Colonic mucosa (tissue), 4 donors: ENCODE measurements at regions not wholly inside any gene's neighbourhood (a gene's known extent, or its start where the extent isn't known, plus 50 kb on each side); places are given as distances from the start of the nearest gene placed in this dataset.

Experiments
- DNase-seq: peaks from one replicate; pipeline ENCODE4 v3.0.0-alpha.2; 2020
- H3K27ac ChIP-seq: fragments of 200-600 bp; one replicate; pipeline ENCODE4 v1.8.0; 2021
- H3K27me3 ChIP-seq: fragments of 200-600 bp; one replicate; pipeline ENCODE4 v1.8.0; 2021
- H3K36me3 ChIP-seq: fragments of 200-600 bp; one replicate; pipeline ENCODE4 v1.8.0; 2021
- H3K4me1 ChIP-seq: fragments of 200-600 bp; one replicate; pipeline ENCODE4 v1.8.0; 2021; ENCODE audit warnings: mild to moderate bottlenecking
- H3K4me3 ChIP-seq: fragments of 200-600 bp; one replicate; pipeline ENCODE4 v1.8.0; 2021
- H3K9ac ChIP-seq, 2 donors: one replicate each; pipeline ENCODE4 v1.7.0; 2013; ENCODE audit warnings: control low read depth in 2 of 2, low read depth in 2 of 2, low read length in 2 of 2
- H3K9me3 ChIP-seq: fragments of 200-600 bp; one replicate; pipeline ENCODE4 v1.8.0; 2021
- intact Hi-C: fragments of 100-400 bp; cut with DNase I; formaldehyde crosslinking; loops from one replicate; pipeline ENCODE4 v1.14.1; 2022
- TF ChIP-seq, protein P1 (sequence below): fragments of 200-600 bp; IDR thresholded peaks from one replicate; pipeline ENCODE4 v1.8.0; 2022; ENCODE audit warnings: antibody characterized with exemption, mild to moderate bottlenecking
- donor health status: healthy.
- donor health status: DM: no; HTN: no; CAD: no.
- donor health status: DM: no; HTN: no; CAD: no.

- no peak overlapping the region for H3K9ac ChIP-seq
- no peaks in the 10 kb centered on the region for H3K27me3 ChIP-seq
- H3K36me3 ChIP-seq, result no peaks in the 10 kb centered on the region
- H3K4me1 ChIP-seq, result no peaks in the 10 kb centered on the region
- intact Hi-C loops, result loop anchor here (10.0 kb wide), 1 partner anchor 358 kb away; no protein-coding TSS in a partner anchor
- H3K9me3 ChIP-seq, result no peaks in the 10 kb centered on the region
- TF ChIP-seq, protein P1, sequence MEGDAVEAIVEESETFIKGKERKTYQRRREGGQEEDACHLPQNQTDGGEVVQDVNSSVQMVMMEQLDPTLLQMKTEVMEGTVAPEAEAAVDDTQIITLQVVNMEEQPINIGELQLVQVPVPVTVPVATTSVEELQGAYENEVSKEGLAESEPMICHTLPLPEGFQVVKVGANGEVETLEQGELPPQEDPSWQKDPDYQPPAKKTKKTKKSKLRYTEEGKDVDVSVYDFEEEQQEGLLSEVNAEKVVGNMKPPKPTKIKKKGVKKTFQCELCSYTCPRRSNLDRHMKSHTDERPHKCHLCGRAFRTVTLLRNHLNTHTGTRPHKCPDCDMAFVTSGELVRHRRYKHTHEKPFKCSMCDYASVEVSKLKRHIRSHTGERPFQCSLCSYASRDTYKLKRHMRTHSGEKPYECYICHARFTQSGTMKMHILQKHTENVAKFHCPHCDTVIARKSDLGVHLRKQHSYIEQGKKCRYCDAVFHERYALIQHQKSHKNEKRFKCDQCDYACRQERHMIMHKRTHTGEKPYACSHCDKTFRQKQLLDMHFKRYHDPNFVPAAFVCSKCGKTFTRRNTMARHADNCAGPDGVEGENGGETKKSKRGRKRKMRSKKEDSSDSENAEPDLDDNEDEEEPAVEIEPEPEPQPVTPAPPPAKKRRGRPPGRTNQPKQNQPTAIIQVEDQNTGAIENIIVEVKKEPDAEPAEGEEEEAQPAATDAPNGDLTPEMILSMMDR, result no peak
- no peak overlapping the region for H3K4me3 ChIP-seq
- DNase-seq, result no peak
- H3K27ac ChIP-seq, result no peak overlapping the region
Measured at GRCh38 chr5:152147286-152147685, 222.6 kb upstream of the GLRA1 start.

- intact Hi-C loops, result loop anchor here (10.0 kb wide), 1 partner anchor 358 kb away; no protein-coding TSS in a partner anchor
- TF ChIP-seq, protein P1, result no peak
Measured at GRCh38 chr5:152146566-152146965, 221.9 kb upstream of the GLRA1 start.

GRCh38 chr5:152144556-152144955 lies 219.9 kb upstream of the GLRA1 start:
- Histone ChIP-seq H3K4me3 (no peak overlapping the region), H3K36me3 (no peaks in the 10 kb centered on the region), H3K9me3 (no peaks in the 10 kb centered on the region), H3K27ac (no peak overlapping the region), H3K4me1 (no peaks in the 10 kb centered on the region), H3K9ac (no peak overlapping the region), H3K27me3 (no peaks in the 10 kb centered on the region)
- TF ChIP-seq, protein P1, result no peak
- intact Hi-C loops, result loop anchor here (10.0 kb wide), 1 partner anchor 360 kb away; no protein-coding TSS in a partner anchor
- no peak for DNase-seq

More at GRCh38 chr5:152146566-152146965, 221.9 kb upstream of the GLRA1 start:
- H3K27ac ChIP-seq, result no peak overlapping the region
- no peak overlapping the region for H3K4me3 ChIP-seq
- no peaks in the 10 kb centered on the region for H3K9me3 ChIP-seq
- no peaks in the 10 kb centered on the region for H3K36me3 ChIP-seq
- no peaks in the 10 kb centered on the region for H3K4me1 ChIP-seq
- DNase-seq, result no peak
- H3K9ac ChIP-seq, result no peak overlapping the region
- no peaks in the 10 kb centered on the region for H3K27me3 ChIP-seq

GRCh38 chr5:152144030-152144429 lies 219.4 kb upstream of the GLRA1 start:
- Histone ChIP-seq H3K36me3 (no peaks in the 10 kb centered on the region), H3K4me1 (no peaks in the 10 kb centered on the region), H3K9me3 (no peaks in the 10 kb centered on the region), H3K4me3 (no peak overlapping the region), H3K9ac (no peak overlapping the region), H3K27ac (no peak overlapping the region), H3K27me3 (no peaks in the 10 kb centered on the region)
- no peak for DNase-seq
- intact Hi-C loops, result loop anchor here (10.0 kb wide), 1 partner anchor 361 kb away; no protein-coding TSS in a partner anchor
- TF ChIP-seq, protein P1, result no peak

DNA sequence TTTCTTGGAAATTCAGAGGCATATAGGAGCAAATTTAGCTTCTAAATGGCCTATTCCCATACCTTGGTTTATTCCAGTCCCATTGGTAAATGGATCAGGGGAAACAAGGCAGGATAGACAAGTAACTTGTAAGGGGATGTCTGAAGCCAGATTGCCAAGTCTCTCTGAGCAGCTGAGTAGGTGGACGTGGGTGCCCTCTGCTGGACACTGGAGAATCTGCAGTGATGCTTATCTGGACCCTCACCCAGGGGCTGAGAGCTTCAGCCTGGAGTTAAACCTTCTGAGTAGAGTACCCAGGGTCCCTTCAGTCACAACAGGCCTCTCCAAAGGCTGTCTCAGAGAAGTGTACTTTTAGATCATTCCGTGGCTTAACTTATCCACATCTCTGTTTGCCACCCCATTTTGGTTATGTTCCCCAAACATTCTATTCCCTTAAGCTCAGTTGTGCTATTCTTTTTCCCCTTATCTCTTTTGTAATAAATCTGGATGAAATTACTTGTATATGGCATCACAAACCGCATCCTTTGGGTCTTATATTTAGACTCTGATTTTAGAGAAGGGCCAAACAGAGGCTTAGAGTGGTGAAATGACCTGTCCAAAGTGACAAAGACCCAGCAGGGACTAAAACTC lies 218.3 kb upstream of the GLRA1 start:
- no peaks in the 10 kb centered on the region for H3K36me3 ChIP-seq
- no peaks in the 10 kb centered on the region for H3K4me1 ChIP-seq
- no peak overlapping the region for H3K9ac ChIP-seq
- TF ChIP-seq, protein P1, result peak; percentile 72
- DNase-seq, result peak; percentile 31
- intact Hi-C loops, result loop anchor here (1.0 to 10.0 kb wide), 2 partner anchors 318 to 362 kb away; no protein-coding TSS in a partner anchor
- H3K27ac ChIP-seq, result no peak overlapping the region
- no peaks in the 10 kb centered on the region for H3K9me3 ChIP-seq
- no peak overlapping the region for H3K4me3 ChIP-seq
- no peaks in the 10 kb centered on the region for H3K27me3 ChIP-seq
